ENCODE measurements at regions not wholly inside any gene's neighbourhood (a gene's known extent, or its start where the extent isn't known, plus 50 kb on each side); places are given as distances from the start of the nearest gene placed in this dataset.
A peak's percentile ranks its signal among the peaks of the same experiment; 100 is the strongest.

GRCh38 chr15:77783636-77784035 lies 150.9 kb upstream of the LINGO1 start:
- Mint-ChIP-seq H3K4me3 (no peak overlapping the region), H3K36me3 (no peaks in the 10 kb centered on the region), H3K9me3 (no peaks in the 10 kb centered on the region), H3K4me1 (no peaks in the 10 kb centered on the region), H3K27ac (no peak overlapping the region), H3K27me3 (ENCODE audit: low read depth in 3 of 3) (peaks cover 0 to 2% (median 0%) of the 10 kb centered on the region in 3 donors)
- no peak for DNase-seq

GRCh38 chr15:77782691-77783090 lies 150.0 kb upstream of the LINGO1 start:
- DNase-seq: no peak

GRCh38 chr15:77781946-77782240 lies 149.2 kb upstream of the LINGO1 start:
- no peak overlapping the region for H3K27ac Mint-ChIP-seq
- H3K9me3 Mint-ChIP-seq: no peaks in the 10 kb centered on the region
- DNase-seq: no peak
- H3K4me3 Mint-ChIP-seq: no peak overlapping the region
- peaks cover 0 to 2% (median 0%) of the 10 kb centered on the region in 3 donors for H3K27me3 Mint-ChIP-seq (ENCODE audit: low read depth in 3 of 3)
- no peaks in the 10 kb centered on the region for H3K36me3 Mint-ChIP-seq
- H3K4me1 Mint-ChIP-seq: no peaks in the 10 kb centered on the region

More at GRCh38 chr15:77782691-77783090, 150.0 kb upstream of the LINGO1 start:
- H3K4me3 Mint-ChIP-seq: no peak overlapping the region
- no peak overlapping the region for H3K27ac Mint-ChIP-seq
- H3K36me3 Mint-ChIP-seq: no peaks in the 10 kb centered on the region
- H3K27me3 Mint-ChIP-seq (ENCODE audit: low read depth in 3 of 3): peaks cover 0 to 2% (median 0%) of the 10 kb centered on the region in 3 donors
- H3K9me3 Mint-ChIP-seq: no peaks in the 10 kb centered on the region
- H3K4me1 Mint-ChIP-seq: no peaks in the 10 kb centered on the region

GRCh38 chr15:77781151-77781945 lies 148.6 kb upstream of the LINGO1 start:
- no peak overlapping the region for H3K4me3 Mint-ChIP-seq
- H3K27ac Mint-ChIP-seq: no peak overlapping the region
- no peaks in the 10 kb centered on the region for H3K4me1 Mint-ChIP-seq
- no peaks in the 10 kb centered on the region for H3K9me3 Mint-ChIP-seq
- no peak for DNase-seq
- H3K27me3 Mint-ChIP-seq (ENCODE audit: low read depth in 3 of 3): peaks cover 0 to 2% (median 0%) of the 10 kb centered on the region in 3 donors
- no peaks in the 10 kb centered on the region for H3K36me3 Mint-ChIP-seq

- H3K9me3 Mint-ChIP-seq: no peaks in the 10 kb centered on the region
- no peaks in the 10 kb centered on the region for H3K4me1 Mint-ChIP-seq
- no peak for DNase-seq
- no peak overlapping the region for H3K4me3 Mint-ChIP-seq
- peak overlapping the region in 1 of 6 donors; percentile 16 for H3K27ac Mint-ChIP-seq
- H3K27me3 Mint-ChIP-seq (ENCODE audit: low read depth in 3 of 3): peaks cover 0 to 9% (median 1%) of the 10 kb centered on the region in 3 donors
- H3K36me3 Mint-ChIP-seq: no peaks in the 10 kb centered on the region
These were observed 146.1 kb upstream of the LINGO1 start for GRCh38 chr15:77778802-77779201.

- H3K27ac Mint-ChIP-seq: no peak overlapping the region
- H3K4me1 Mint-ChIP-seq: no peaks in the 10 kb centered on the region
- H3K4me3 Mint-ChIP-seq: no peak overlapping the region
These were observed 143.1 kb upstream of the LINGO1 start for GRCh38 chr15:77775837-77776236.

GRCh38 chr15:77775373-77775772 lies 142.7 kb upstream of the LINGO1 start:
- H3K27me3 Mint-ChIP-seq (ENCODE audit: low read depth in 3 of 3): peaks cover 0 to 9% (median 1%) of the 10 kb centered on the region in 3 donors
- no peaks in the 10 kb centered on the region for H3K4me1 Mint-ChIP-seq
- H3K36me3 Mint-ChIP-seq: no peaks in the 10 kb centered on the region
- no peaks in the 10 kb centered on the region for H3K9me3 Mint-ChIP-seq
- H3K4me3 Mint-ChIP-seq: no peak overlapping the region
- no peak for DNase-seq
- no peak overlapping the region for H3K27ac Mint-ChIP-seq

More at GRCh38 chr15:77775837-77776236, 143.1 kb upstream of the LINGO1 start:
- DNase-seq: no peak
- Mint-ChIP-seq H3K9me3 (no peaks in the 10 kb centered on the region), H3K36me3 (no peaks in the 10 kb centered on the region), H3K27me3 (ENCODE audit: low read depth in 3 of 3) (peaks cover 0 to 9% (median 1%) of the 10 kb centered on the region in 3 donors)

- H3K36me3 Mint-ChIP-seq: no peaks in the 10 kb centered on the region
- H3K4me3 Mint-ChIP-seq: no peak overlapping the region
- H3K27ac Mint-ChIP-seq: no peak overlapping the region
- H3K27me3 Mint-ChIP-seq (ENCODE audit: low read depth in 3 of 3): peaks cover 0 to 9% (median 1%) of the 10 kb centered on the region in 3 donors
- no peaks in the 10 kb centered on the region for H3K4me1 Mint-ChIP-seq
- no peaks in the 10 kb centered on the region for H3K9me3 Mint-ChIP-seq
- no peak for DNase-seq
These were observed 141.6 kb upstream of the LINGO1 start for GRCh38 chr15:77774350-77774749.

- DNase-seq: no peak
- Mint-ChIP-seq H3K27ac (no peak overlapping the region), H3K27me3 (ENCODE audit: low read depth in 3 of 3) (peaks cover 0 to 9% (median 1%) of the 10 kb centered on the region in 3 donors), H3K36me3 (no peaks in the 10 kb centered on the region), H3K4me3 (no peak overlapping the region), H3K9me3 (no peaks in the 10 kb centered on the region), H3K4me1 (no peaks in the 10 kb centered on the region)
These were observed 141.2 kb upstream of the LINGO1 start for GRCh38 chr15:77773903-77774302.

GRCh38 chr15:77772641-77773402 lies 140.1 kb upstream of the LINGO1 start:
- Mint-ChIP-seq H3K27ac (no peak overlapping the region), H3K4me3 (no peak overlapping the region), H3K9me3 (no peaks in the 10 kb centered on the region), H3K36me3 (no peaks in the 10 kb centered on the region), H3K4me1 (no peaks in the 10 kb centered on the region), H3K27me3 (ENCODE audit: low read depth in 3 of 3) (peaks cover 0 to 9% (median 1%) of the 10 kb centered on the region in 3 donors)
- DNase-seq: no peak

- Mint-ChIP-seq H3K9me3 (no peaks in the 10 kb centered on the region), H3K27me3 (ENCODE audit: low read depth in 3 of 3) (peaks cover 0 to 9% (median 1%) of the 10 kb centered on the region in 3 donors), H3K4me1 (no peaks in the 10 kb centered on the region)
These were observed 138.9 kb upstream of the LINGO1 start for GRCh38 chr15:77771616-77772015.

GRCh38 chr15:77769700-77770099 lies 137.0 kb upstream of the LINGO1 start:
- Mint-ChIP-seq H3K27ac (no peak overlapping the region), H3K9me3 (no peaks in the 10 kb centered on the region), H3K27me3 (ENCODE audit: low read depth in 3 of 3) (peaks cover 0 to 4% (median 0%) of the 10 kb centered on the region in 3 donors), H3K36me3 (no peaks in the 10 kb centered on the region), H3K4me3 (no peak overlapping the region), H3K4me1 (no peaks in the 10 kb centered on the region)
- no peak for DNase-seq

More at GRCh38 chr15:77771616-77772015, 138.9 kb upstream of the LINGO1 start:
- no peak for DNase-seq
- H3K36me3 Mint-ChIP-seq: no peaks in the 10 kb centered on the region
- no peak overlapping the region for H3K27ac Mint-ChIP-seq
- H3K4me3 Mint-ChIP-seq: no peak overlapping the region

GRCh38 chr15:77768521-77769078 lies 135.9 kb upstream of the LINGO1 start:
- H3K27ac Mint-ChIP-seq: no peak overlapping the region
- H3K4me1 Mint-ChIP-seq: no peaks in the 10 kb centered on the region
- no peak overlapping the region for H3K4me3 Mint-ChIP-seq
- H3K27me3 Mint-ChIP-seq (ENCODE audit: low read depth in 3 of 3): peaks cover 0 to 4% (median 0%) of the 10 kb centered on the region in 3 donors
- DNase-seq: no peak
- no peaks in the 10 kb centered on the region for H3K9me3 Mint-ChIP-seq
- H3K36me3 Mint-ChIP-seq: no peaks in the 10 kb centered on the region

- no peaks in the 10 kb centered on the region for H3K36me3 Mint-ChIP-seq
- H3K27me3 Mint-ChIP-seq (ENCODE audit: low read depth in 3 of 3): peaks cover 0 to 6% (median 0%) of the 10 kb centered on the region in 3 donors
- DNase-seq: no peak
- H3K9me3 Mint-ChIP-seq: no peaks in the 10 kb centered on the region
- no peaks in the 10 kb centered on the region for H3K4me1 Mint-ChIP-seq
- H3K27ac Mint-ChIP-seq: no peak overlapping the region
- no peak overlapping the region for H3K4me3 Mint-ChIP-seq
These were observed 135.4 kb upstream of the LINGO1 start for GRCh38 chr15:77768107-77768506.
